Bronchial epithelial cell (primary cell): ENCODE measurements at regions not wholly inside any gene's neighbourhood (a gene's known extent, or its start where the extent isn't known, plus 50 kb on each side); places are given as distances from the start of the nearest gene placed in this dataset.

Experiments used
- DNase-seq: peaks from one replicate; pipeline ENCODE4 v3.0.0-alpha.2; 2010; ENCODE audit warnings: low read depth
- FAIRE-seq: peaks from 2 replicates; lab custom pipeline; 2011; peaks lifted over from hg19 to GRCh38; lab: Jason Lieb, UNC
- H3K27me3 ChIP-seq: 2 replicates; pipeline ENCODE4 v1.5.1; 2011; ENCODE audit warnings: low read length; ENCODE audit not compliant: control insufficient read depth, insufficient read depth
- H3K36me3 ChIP-seq: 2 replicates; pipeline ENCODE4 v1.5.1; 2011; ENCODE audit warnings: low read length; ENCODE audit not compliant: control insufficient read depth, insufficient read depth
- H3K4me3 ChIP-seq: 2 replicates; pipeline ENCODE4 v1.5.1; 2011; ENCODE audit warnings: mild to moderate bottlenecking, low read depth, low read length, control low read depth
- TF ChIP-seq, protein P1 (sequence below): IDR thresholded peaks from 2 replicates; pipeline ENCODE4 v1.5.1; 2011; ENCODE audit warnings: mild to moderate bottlenecking, moderate library complexity, low read length, control low read depth, inconsistent platforms; ENCODE audit not compliant: insufficient read depth, severe bottlenecking

DNA sequence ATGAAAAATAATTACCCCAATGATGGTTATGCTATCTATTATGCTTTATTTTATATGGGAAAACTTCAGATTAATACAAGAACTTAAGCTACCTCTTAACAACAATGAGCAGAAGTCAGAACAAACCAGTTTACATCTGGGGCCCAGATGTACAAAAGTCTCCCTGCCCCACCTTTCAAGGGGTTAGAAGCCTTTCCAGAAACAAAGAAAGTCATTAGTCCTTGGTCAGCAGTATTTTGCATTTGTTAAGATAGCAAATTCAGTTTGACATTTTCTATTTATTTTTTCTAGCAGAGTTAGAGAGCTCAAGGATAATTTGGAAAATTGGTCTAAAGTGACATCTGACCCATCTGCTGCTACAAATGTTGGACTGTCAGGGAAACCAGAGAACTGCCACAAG lies 478.7 kb upstream of the UBE2E2 start:
- no peaks in the 10 kb centered on the region for H3K27me3 ChIP-seq
- H3K36me3 ChIP-seq: no peaks in the 10 kb centered on the region
- H3K4me3 ChIP-seq: no peak overlapping the region
- TF ChIP-seq, protein P1, sequence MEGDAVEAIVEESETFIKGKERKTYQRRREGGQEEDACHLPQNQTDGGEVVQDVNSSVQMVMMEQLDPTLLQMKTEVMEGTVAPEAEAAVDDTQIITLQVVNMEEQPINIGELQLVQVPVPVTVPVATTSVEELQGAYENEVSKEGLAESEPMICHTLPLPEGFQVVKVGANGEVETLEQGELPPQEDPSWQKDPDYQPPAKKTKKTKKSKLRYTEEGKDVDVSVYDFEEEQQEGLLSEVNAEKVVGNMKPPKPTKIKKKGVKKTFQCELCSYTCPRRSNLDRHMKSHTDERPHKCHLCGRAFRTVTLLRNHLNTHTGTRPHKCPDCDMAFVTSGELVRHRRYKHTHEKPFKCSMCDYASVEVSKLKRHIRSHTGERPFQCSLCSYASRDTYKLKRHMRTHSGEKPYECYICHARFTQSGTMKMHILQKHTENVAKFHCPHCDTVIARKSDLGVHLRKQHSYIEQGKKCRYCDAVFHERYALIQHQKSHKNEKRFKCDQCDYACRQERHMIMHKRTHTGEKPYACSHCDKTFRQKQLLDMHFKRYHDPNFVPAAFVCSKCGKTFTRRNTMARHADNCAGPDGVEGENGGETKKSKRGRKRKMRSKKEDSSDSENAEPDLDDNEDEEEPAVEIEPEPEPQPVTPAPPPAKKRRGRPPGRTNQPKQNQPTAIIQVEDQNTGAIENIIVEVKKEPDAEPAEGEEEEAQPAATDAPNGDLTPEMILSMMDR: no peak
- DNase-seq (no peak), FAIRE-seq (no peak)

DNA sequence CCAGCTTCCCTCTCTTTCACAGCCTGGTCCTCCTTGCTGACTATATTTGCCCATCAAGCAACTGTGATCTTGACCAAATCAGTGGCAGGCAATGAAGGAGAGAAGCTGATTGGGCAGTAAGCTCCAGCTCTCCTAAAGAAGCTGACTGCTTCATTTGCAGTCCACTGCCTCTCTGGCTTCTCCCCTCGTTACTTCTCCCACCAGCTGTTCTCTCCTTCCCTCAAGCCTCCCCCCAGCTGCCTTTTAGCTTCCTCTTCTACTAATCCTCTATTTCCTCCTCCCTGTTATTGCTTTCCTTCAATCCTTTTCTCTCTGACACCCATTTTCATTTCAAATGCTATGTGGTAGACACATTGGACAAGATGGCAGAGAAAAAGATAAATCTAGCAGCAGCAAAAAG lies 474.7 kb upstream of the UBE2E2 start:
- Histone ChIP-seq H3K27me3 (no peaks in the 10 kb centered on the region), H3K4me3 (no peak overlapping the region), H3K36me3 (no peaks in the 10 kb centered on the region)
- DNase-seq: no peak
- TF ChIP-seq, protein P1: no peak
- no peak for FAIRE-seq

DNA sequence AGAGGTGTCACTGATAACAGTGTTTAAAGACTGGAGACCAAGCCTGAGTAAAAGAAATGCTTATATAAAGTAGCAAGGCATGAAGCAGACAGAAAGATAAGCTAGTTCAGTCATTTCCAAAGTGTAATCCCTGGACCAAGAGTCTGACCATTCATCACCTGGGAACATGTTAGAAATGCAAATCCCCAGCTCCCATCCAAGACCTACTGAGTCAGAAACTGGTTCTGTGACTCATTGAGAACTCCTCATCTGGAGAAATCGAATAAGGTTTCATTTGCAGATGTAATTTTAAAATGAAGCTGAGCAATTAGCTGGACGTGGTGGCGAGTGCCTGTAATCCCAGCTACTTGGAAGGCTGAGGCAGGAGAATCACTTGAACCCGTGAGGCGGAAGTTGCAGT lies 473.9 kb upstream of the UBE2E2 start:
- TF ChIP-seq, protein P1: no peak
- no peak for FAIRE-seq
- peak; percentile 89 for DNase-seq
- no peak overlapping the region for H3K4me3 ChIP-seq
- H3K36me3 ChIP-seq: no peaks in the 10 kb centered on the region
- H3K27me3 ChIP-seq: no peaks in the 10 kb centered on the region

GRCh38 chr3:22729981-22730380 lies 473.1 kb upstream of the UBE2E2 start:
- Histone ChIP-seq H3K27me3 (no peaks in the 10 kb centered on the region), H3K4me3 (no peak overlapping the region), H3K36me3 (no peaks in the 10 kb centered on the region)
- FAIRE-seq: no peak
- TF ChIP-seq, protein P1: peak; percentile 24
- DNase-seq: peak; percentile 12

DNA sequence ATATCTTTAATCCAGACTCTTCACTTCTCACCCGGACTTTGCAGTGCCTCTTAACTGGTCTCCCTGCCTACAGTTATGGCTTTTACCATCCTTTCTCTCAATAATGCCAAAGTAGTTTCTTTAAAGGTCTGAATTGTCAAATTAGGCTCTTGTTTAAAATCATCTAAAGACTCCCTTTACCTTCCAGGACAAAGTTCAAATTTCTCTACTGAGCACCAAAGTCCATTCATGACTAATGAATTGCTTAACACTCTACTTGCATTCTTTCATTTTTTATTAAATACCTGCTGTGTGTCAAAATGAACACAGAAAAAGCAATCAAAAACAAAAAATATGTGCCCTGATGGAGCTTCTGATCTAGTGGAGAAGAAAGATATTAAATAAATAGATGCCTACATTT lies 472.4 kb upstream of the UBE2E2 start:
- FAIRE-seq: no peak
- H3K4me3 ChIP-seq: no peak overlapping the region
- no peaks in the 10 kb centered on the region for H3K27me3 ChIP-seq
- TF ChIP-seq, protein P1: no peak
- peak; percentile 46 for DNase-seq
- H3K36me3 ChIP-seq: no peaks in the 10 kb centered on the region

DNA sequence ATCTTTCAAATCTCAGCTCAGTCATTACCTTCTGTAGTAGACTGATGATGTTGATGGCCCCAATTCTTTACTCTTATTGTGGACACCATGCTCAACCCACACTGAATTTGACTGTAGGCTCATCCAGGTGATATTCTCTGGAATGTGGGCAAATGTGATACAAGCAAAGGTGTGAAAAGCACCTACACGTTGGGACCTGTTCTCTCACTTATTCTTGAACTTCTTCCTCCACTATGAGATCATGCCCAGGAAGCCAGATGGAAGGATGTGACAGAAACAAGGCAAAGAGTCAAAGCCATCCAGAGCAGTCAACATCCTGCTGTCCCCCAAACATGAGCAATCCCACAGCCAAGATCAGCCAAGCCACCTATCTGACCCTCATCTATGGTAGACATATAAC lies 471.2 kb upstream of the UBE2E2 start:
- no peak overlapping the region for H3K4me3 ChIP-seq
- DNase-seq (peak; percentile 79), FAIRE-seq (no peak)
- TF ChIP-seq, protein P1: no peak
- H3K27me3 ChIP-seq: no peaks in the 10 kb centered on the region
- no peaks in the 10 kb centered on the region for H3K36me3 ChIP-seq
